IMR-90 (cell line): ENCODE measurements at regions not wholly inside any gene's neighbourhood (a gene's known extent, or its start where the extent isn't known, plus 50 kb on each side); places are given as distances from the start of the nearest gene placed in this dataset.

Experiments
- CEBPB ChIP-seq: IDR thresholded peaks from 2 replicates; pipeline ENCODE4 v1.6.1; 2012; ENCODE audit warnings: low read depth, low read length, improper control_type of control experiment
- CTCF ChIP-seq: conservative IDR thresholded peaks from 2 replicates; pipeline ENCODE4 v1.5.1; 2012; ENCODE audit warnings: mild to moderate bottlenecking, low read depth, low read length, improper control_type of control experiment
- ELK1 ChIP-seq: fragments of 150-350 bp; IDR thresholded peaks from 2 replicates; pipeline ENCODE4 v1.6.1; 2016; ENCODE audit warnings: low read depth, mild to moderate bottlenecking, low read length, moderate library complexity, borderline replicate concordance
- FOS ChIP-seq: fragments of 150-350 bp; IDR thresholded peaks from 2 replicates; pipeline ENCODE4 v1.6.1; 2016; ENCODE audit warnings: low read depth, low read length
- MAFK ChIP-seq: IDR thresholded peaks from 2 replicates; pipeline ENCODE4 v1.6.1; 2012; ENCODE audit warnings: low read depth, low read length, improper control_type of control experiment
- MAZ ChIP-seq: IDR thresholded peaks from 2 replicates; pipeline ENCODE4 v1.6.1; 2012; ENCODE audit warnings: low read depth, mild to moderate bottlenecking, low read length, improper control_type of control experiment, moderate library complexity, borderline replicate concordance
- MXI1 ChIP-seq: IDR thresholded peaks from 2 replicates; pipeline ENCODE4 v1.6.1; 2012; ENCODE audit warnings: low read depth, mild to moderate bottlenecking, low read length, moderate library complexity, borderline replicate concordance
- POLR2A ChIP-seq: IDR thresholded peaks from 2 replicates; pipeline ENCODE4 v1.6.1; 2012; ENCODE audit warnings: mild to moderate bottlenecking, low read depth, low read length
- RAD21 ChIP-seq: IDR thresholded peaks from 2 replicates; pipeline ENCODE4 v1.6.1; 2012; ENCODE audit warnings: low read length, improper control_type of control experiment
- USF2 ChIP-seq: fragments of 150-350 bp; IDR thresholded peaks from 2 replicates; pipeline ENCODE4 v1.6.1; 2017; ENCODE audit warnings: mild to moderate bottlenecking, antibody characterized with exemption, low read length, low read depth

- no peak for TF ChIP-seq CTCF
- TF ChIP-seq MAFK: no peak
- TF ChIP-seq ELK1: no peak
- TF ChIP-seq RAD21: no peak
- TF ChIP-seq FOS: no peak
- TF ChIP-seq POLR2A: no peak
- TF ChIP-seq MXI1: no peak
- TF ChIP-seq MAZ: no peak
- no peak for TF ChIP-seq USF2
- TF ChIP-seq CEBPB: no peak
These were observed 684.8 kb downstream of the SOCS6 start for GRCh38 chr18:70973626-70974025.
